HG03571 (cell line): ENCODE measurements at regions not wholly inside any gene's neighbourhood (a gene's known extent, or its start where the extent isn't known, plus 50 kb on each side); places are given as distances from the start of the nearest gene placed in this dataset.

ENCODE experiments used
- ATAC-seq: cut with Tn5 transposase; IDR thresholded peaks from one replicate; pipeline ENCODE4 v1.9.1; 2021; ENCODE audit not compliant: unreplicated experiment

DNA sequence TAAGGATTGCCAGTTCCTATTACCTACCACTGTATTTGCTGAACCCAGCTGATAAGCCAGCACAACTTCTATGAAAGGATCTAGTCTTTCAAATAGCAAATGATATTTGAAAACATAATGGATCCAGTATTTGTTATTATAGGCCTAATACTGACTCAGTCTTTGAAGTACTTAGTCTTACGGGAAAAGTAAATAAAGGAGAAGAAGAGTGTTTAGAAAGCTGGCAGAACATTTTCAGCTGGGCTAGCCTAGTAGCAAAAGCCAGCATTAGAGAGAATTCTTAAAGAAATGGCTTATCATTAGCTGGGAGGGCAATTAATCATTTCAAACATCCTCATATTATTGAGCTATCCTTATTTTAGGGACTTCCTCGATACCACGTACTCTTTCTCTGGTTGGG lies 101.4 kb upstream of the GOLIM4 start:
- no peak for ATAC-seq

DNA sequence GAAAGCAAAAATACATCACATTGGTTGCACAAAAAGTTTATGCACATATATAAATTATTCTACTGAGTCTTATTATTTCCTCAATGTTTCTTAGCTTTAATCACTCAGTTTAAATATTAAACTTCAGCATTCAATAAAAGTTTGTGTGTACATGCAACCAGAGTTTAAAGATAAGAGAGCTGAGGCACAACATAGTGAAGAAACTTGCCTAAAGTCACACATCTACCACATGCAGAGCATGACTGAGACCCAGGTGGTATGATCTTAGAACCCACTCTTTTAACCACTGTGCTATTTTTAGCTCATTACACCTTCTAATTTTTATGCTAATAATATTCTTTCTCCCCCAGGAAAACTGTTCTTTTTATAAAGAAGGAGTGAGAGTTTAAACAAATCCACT lies 96.1 kb upstream of the GOLIM4 start:
- no peak for ATAC-seq

- no peak for ATAC-seq
Measured at GRCh38 chr3:168187233-168187632, 91.5 kb upstream of the GOLIM4 start.

DNA sequence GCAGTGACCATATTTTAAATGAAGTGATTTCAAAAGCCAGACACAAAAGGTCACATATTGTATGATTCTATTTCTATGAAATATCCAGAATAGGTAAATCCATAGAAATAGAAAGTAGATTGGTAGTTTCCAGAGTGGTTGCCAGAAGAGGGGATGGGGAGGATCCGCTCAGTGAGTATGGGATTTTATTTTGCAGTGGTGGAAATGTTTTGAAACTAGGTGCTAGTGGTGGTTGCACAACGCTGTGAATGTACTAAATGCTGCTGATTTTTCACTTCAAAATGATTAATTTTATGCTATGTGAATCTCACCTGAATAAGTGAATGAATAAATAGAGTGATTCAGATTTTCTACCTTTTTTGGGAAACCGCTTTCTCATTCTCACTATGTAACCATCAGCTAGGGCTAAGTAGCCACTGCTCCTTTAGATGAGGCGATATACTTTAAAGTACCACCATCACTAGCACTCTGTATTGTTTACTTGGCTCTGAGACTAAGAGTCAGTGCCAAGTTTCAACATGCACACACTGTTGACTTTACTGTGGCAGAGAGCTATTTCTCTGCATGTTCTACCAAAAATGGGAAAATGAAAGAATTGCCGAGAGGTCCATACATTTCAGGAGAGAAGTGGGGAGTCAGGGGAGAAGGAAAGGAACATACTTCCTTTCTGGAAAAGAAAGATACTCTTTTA lies 90.7 kb upstream of the GOLIM4 start:
- ATAC-seq = no peak

- no peak for ATAC-seq
Measured at GRCh38 chr3:168183774-168184173, 88.0 kb upstream of the GOLIM4 start.

DNA sequence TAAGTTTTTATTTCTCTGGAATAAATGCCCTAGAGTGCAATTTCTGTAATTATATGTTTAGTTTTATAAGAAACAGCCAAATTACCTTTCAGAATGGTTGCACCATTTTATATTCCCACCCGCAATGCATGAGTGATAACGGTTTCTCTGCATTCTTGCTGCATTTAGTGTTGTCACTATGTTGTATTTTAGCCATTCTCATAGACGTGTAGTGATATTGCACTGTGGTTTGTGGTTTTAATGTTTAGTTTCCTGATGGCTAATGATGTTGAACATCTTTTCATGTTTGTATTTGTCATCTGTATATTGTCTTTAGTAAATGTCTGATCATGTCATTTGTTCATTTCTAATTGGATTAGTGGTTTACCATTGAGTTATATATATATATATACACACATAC lies 73.0 kb upstream of the GOLIM4 start:
- no peak for ATAC-seq

GRCh38 chr3:168165390-168166269 lies 69.9 kb upstream of the GOLIM4 start:
- ATAC-seq = peak; percentile 75

DNA sequence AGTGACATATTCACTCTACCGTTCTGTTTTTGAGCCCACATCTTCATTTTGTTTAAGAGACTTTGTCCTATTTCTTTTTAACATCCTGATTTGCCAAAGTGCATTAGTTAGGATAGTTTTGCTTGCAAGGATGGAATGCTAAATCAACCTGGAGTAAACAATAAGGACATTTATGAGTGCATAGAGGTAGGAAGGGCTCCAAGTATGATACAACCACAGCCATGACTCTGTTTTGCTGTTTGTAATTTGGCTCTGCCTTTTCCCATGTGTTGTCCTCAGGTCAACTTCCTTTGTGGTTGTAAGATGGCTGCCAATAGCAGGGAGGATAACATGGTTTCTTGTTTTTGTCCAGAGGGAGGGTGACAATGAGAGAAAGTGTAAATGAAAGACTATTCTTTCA lies 66.4 kb upstream of the GOLIM4 start:
- no peak for ATAC-seq

- ATAC-seq = no peak
Measured at GRCh38 chr3:168161696-168162095, 66.0 kb upstream of the GOLIM4 start.

DNA sequence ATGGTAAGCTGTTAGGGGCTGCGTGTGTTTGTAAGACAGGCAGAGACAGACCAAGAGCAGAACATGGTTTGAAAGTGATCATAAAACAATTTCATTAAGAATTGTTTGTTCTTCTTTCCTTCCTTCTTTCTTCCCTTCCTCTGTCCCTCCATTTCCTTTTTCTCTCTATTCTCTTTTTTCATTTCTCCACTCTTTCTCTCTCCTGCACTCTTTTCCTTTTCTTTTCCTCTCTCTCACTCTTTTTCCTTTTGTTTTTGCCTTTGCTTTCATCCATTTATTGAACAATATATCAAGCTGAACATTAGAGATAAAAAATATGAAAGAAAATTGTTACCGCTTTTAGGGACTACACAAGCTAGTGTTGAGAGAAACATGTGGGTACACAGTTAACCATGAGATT lies 62.2 kb upstream of the GOLIM4 start:
- no peak for ATAC-seq

- no peak for ATAC-seq
Measured at GRCh38 chr3:168157099-168157700, 61.5 kb upstream of the GOLIM4 start.

DNA sequence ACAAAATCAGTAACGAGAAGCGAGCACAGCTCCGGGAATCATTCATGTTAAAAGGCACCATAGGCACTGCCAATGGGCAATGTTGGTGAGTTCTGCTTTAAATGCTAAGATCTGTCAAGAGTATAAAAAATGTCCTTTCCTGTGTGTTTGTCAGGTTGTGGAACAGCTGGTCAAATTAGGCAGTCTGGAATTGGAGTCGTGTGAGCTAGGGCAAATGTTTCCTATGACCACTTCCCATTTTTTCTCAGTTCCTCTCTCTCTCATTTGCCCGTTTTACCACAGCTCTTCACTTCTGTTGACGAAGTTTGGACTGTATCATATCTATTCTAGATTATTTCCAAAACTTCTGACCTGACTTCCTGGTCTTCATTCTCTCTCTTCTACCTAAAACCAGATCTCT lies 60.8 kb upstream of the GOLIM4 start:
- no peak for ATAC-seq

GRCh38 chr3:168155303-168155702 lies 59.6 kb upstream of the GOLIM4 start:
- ATAC-seq = no peak

DNA sequence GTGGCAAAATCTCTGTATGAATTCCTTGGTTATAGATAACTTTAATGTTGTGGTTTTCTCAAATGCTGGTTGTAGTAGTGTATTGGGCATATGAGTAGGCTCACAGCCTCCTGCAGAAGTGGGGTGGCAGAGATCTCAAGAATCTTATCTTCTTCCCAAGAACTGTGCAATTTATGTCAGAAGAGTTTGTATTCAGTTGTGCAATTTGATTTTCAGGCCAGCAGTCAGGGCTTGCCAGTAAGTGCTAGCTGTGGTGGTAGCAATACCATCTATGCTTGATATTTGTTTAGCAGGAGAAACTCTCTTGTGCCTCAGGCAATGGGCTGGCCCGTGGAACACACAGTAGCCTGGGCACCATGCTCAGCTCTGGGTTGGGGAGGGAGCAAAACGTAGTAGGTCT lies 58.4 kb upstream of the GOLIM4 start:
- ATAC-seq = no peak

DNA sequence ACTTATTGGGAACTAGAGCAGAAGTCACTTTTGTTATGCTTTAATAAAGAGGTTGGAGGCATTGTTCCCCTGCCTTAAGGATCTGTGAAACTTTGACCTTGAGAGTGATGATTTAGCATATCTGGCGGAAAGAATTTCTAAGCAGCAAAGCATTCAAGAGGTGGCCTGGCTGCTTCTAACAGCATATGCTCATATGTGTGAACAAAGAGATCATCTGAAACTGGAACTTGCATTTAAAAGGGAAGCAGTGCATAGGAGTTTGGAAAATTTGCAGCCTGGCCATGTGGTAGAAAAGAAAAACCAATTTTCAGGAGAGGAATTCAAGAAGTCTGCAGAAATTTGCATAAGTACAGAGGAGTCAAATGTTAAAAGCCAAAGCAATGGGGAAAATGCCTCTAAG lies 56.4 kb upstream of the GOLIM4 start:
- ATAC-seq = no peak
